LNCaP clone FGC (cell line): ENCODE measurements at regions not wholly inside any gene's neighbourhood (a gene's known extent, or its start where the extent isn't known, plus 50 kb on each side); places are given as distances from the start of the nearest gene placed in this dataset.
"Not testable (repeated sequence)": the region's sequence is repeated elsewhere in the genome, so short reads cannot be mapped to it uniquely, and the experiment has no call there.

Experiments used
- DNase-seq: peaks from one replicate; pipeline ENCODE4 v3.0.0-alpha.2; 2011; ENCODE audit warnings: low read depth
- H3K4me3 ChIP-seq: 2 replicates; pipeline ENCODE4 v1.5.1; 2011; ENCODE audit warnings: mild to moderate bottlenecking, low read depth, low read length, control low read depth
- CTCF ChIP-seq: IDR thresholded peaks from 2 replicates; pipeline ENCODE4 v1.5.1; 2012; ENCODE audit warnings: mild to moderate bottlenecking; ENCODE audit not compliant: control insufficient read depth, insufficient read depth; ENCODE audit errors: extremely low read depth

- H3K4me3 ChIP-seq: no peak overlapping the region
- no peak for TF ChIP-seq CTCF
- no peak for DNase-seq
Measured at GRCh38 chrX:39492497-39493162, 605.1 kb downstream of the BCOR start.

GRCh38 chrX:39493168-39493567 is 604.6 kb downstream of the BCOR start:
- no peak for DNase-seq
- TF ChIP-seq CTCF: no peak
- no peak overlapping the region for H3K4me3 ChIP-seq

GRCh38 chrX:39497117-39497516 is 600.6 kb downstream of the BCOR start:
- H3K4me3 ChIP-seq: not testable (repeated sequence)

GRCh38 chrX:39497702-39498265 is 600.0 kb downstream of the BCOR start:
- TF ChIP-seq CTCF: no peak
- DNase-seq: no peak
- no peak overlapping the region for H3K4me3 ChIP-seq

More at GRCh38 chrX:39497117-39497516, 600.6 kb downstream of the BCOR start:
- DNase-seq: not testable (repeated sequence)

GRCh38 chrX:39499996-39500395 is 597.8 kb downstream of the BCOR start:
- no peak for DNase-seq
- no peak overlapping the region for H3K4me3 ChIP-seq
- no peak for TF ChIP-seq CTCF

- TF ChIP-seq CTCF: no peak
- DNase-seq: no peak
Measured at GRCh38 chrX:39501822-39502221, 595.9 kb downstream of the BCOR start.

GRCh38 chrX:39502486-39502885 is 595.3 kb downstream of the BCOR start:
- H3K4me3 ChIP-seq: no peak overlapping the region
- DNase-seq: no peak
- TF ChIP-seq CTCF: no peak

More at GRCh38 chrX:39501822-39502221, 595.9 kb downstream of the BCOR start:
- H3K4me3 ChIP-seq: no peak overlapping the region
